ENCODE measurements at regions not wholly inside any gene's neighbourhood (a gene's known extent, or its start where the extent isn't known, plus 50 kb on each side); places are given as distances from the start of the nearest gene placed in this dataset.
A peak's percentile ranks its signal among the peaks of the same experiment; 100 is the strongest.
"Not testable (repeated sequence)": the region's sequence is repeated elsewhere in the genome, so short reads cannot be mapped to it uniquely, and the experiment has no call there.

GRCh38 chr22:18731075-18731666 lies 119.5 kb upstream of the RIMBP3 start:
- Histone ChIP-seq H3K27me3 (no peaks in the 10 kb centered on the region), H2AFZ (no peak overlapping the region), H3K4me2 (no peak overlapping the region), H4K20me1 (ENCODE audit: insufficient read depth, poor library complexity, severe bottlenecking) (no peaks in the 10 kb centered on the region), H3K9me2 (replicated peaks; ENCODE audit: insufficient read depth) (no peaks in the 10 kb centered on the region), H3K27ac (no peak overlapping the region), H3K79me2 (no peaks in the 10 kb centered on the region), H3K36me3 (replicated peaks; ENCODE audit: insufficient read depth, low read depth) (no peaks in the 10 kb centered on the region), H3K9me3 (ENCODE audit: low read depth) (no peaks in the 10 kb centered on the region), H3K4me3 (no peak overlapping the region), H3K4me1 (ENCODE audit: insufficient read depth) (no peaks in the 10 kb centered on the region)
- TF ChIP-seq EZH2 (IDR thresholded peaks at IDR 0.05; ENCODE audit: borderline replicate concordance) (no peak), CTCF (IDR thresholded peaks at IDR 0.05; ENCODE audit: poor library complexity) (no peak), EZH2phosphoT487 (IDR thresholded peaks at IDR 0.05; ENCODE audit: low read depth, severe bottlenecking, unreplicated experiment) (no peak)
- DNase-seq (ENCODE audit: low spot score) = no peak

GRCh38 chr22:18730410-18730809 lies 118.7 kb upstream of the RIMBP3 start:
- not testable (repeated sequence) for H3K4me2 ChIP-seq; H3K79me2 ChIP-seq; H3K36me3 ChIP-seq (replicated peaks; ENCODE audit: insufficient read depth, low read depth); H3K4me1 ChIP-seq (ENCODE audit: insufficient read depth); H4K20me1 ChIP-seq (ENCODE audit: insufficient read depth, poor library complexity, severe bottlenecking); H3K27ac ChIP-seq; H3K4me3 ChIP-seq; H3K9me2 ChIP-seq (replicated peaks; ENCODE audit: insufficient read depth); H3K27me3 ChIP-seq; H2AFZ ChIP-seq; H3K9me3 ChIP-seq (ENCODE audit: low read depth)
- peak; percentile 5 for DNase-seq (ENCODE audit: low spot score)
- 78% methylated on average over 3 of the region's 3 CpGs for WGBS (ENCODE audit: low lambda C conversion rate, missing lambda C conversion rate)
